Esophagus muscularis mucosa (tissue), 3 donors: ENCODE measurements at regions not wholly inside any gene's neighbourhood (a gene's known extent, or its start where the extent isn't known, plus 50 kb on each side); places are given as distances from the start of the nearest gene placed in this dataset.

Experiments
- POLR2A ChIP-seq: fragments of 450-650 bp; IDR thresholded peaks from one replicate; pipeline ENCODE4 v1.6.1; 2017; ENCODE audit warnings: antibody characterized with exemption, moderate library complexity, mild to moderate bottlenecking, low read depth
- TF ChIP-seq, protein P1 (sequence below), 3 experiments: fragments of 200-600 bp in 2 of 3; fragments of 450-650 bp in 1 of 3; sonication (generic) in 2 of 3; IDR thresholded peaks; one replicate each; pipeline ENCODE4 v1.5.1; 2017 to 2019; ENCODE audit warnings: antibody characterized with exemption in 3 of 3, mild to moderate bottlenecking in 2 of 3, moderate library complexity in 1 of 3

- TF ChIP-seq, protein P1, sequence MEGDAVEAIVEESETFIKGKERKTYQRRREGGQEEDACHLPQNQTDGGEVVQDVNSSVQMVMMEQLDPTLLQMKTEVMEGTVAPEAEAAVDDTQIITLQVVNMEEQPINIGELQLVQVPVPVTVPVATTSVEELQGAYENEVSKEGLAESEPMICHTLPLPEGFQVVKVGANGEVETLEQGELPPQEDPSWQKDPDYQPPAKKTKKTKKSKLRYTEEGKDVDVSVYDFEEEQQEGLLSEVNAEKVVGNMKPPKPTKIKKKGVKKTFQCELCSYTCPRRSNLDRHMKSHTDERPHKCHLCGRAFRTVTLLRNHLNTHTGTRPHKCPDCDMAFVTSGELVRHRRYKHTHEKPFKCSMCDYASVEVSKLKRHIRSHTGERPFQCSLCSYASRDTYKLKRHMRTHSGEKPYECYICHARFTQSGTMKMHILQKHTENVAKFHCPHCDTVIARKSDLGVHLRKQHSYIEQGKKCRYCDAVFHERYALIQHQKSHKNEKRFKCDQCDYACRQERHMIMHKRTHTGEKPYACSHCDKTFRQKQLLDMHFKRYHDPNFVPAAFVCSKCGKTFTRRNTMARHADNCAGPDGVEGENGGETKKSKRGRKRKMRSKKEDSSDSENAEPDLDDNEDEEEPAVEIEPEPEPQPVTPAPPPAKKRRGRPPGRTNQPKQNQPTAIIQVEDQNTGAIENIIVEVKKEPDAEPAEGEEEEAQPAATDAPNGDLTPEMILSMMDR (IDR thresholded peaks at IDR 0.05), result no peak
- no peak for TF ChIP-seq POLR2A
Observed at GRCh38 chr7:16135658-16136057, 285.7 kb downstream of the CRPPA start.
